Glutamatergic neuron (in vitro differentiated cells): ENCODE measurements at regions not wholly inside any gene's neighbourhood (a gene's known extent, or its start where the extent isn't known, plus 50 kb on each side); places are given as distances from the start of the nearest gene placed in this dataset.
"Not testable (repeated sequence)": the region's sequence is repeated elsewhere in the genome, so short reads cannot be mapped to it uniquely, and the experiment has no call there.

Source experiments
- DNase-seq: peaks from one replicate; pipeline ENCODE4 v3.0.0; 2022
- H3K27ac Mint-ChIP-seq: one replicate; pipeline ENCODE4 v1.8.0; 2020; ENCODE audit warnings: mild to moderate bottlenecking, mixed read lengths, inconsistent platforms; ENCODE audit not compliant: unreplicated experiment
- H3K27me3 Mint-ChIP-seq: one replicate; pipeline ENCODE4 v1.8.0; 2020; ENCODE audit warnings: mild to moderate bottlenecking, moderate library complexity, mixed read lengths, inconsistent platforms; ENCODE audit not compliant: unreplicated experiment
- H3K36me3 Mint-ChIP-seq: one replicate; pipeline ENCODE4 v1.8.0; 2020; ENCODE audit warnings: mild to moderate bottlenecking, mixed read lengths, inconsistent platforms; ENCODE audit not compliant: unreplicated experiment
- H3K4me1 Mint-ChIP-seq: one replicate; pipeline ENCODE4 v1.8.0; 2020; ENCODE audit warnings: mild to moderate bottlenecking, low read depth, mixed read lengths, inconsistent platforms; ENCODE audit not compliant: unreplicated experiment
- H3K4me3 Mint-ChIP-seq: one replicate; pipeline ENCODE4 v1.8.0; 2020; ENCODE audit warnings: mild to moderate bottlenecking, mixed read lengths, inconsistent platforms; ENCODE audit not compliant: unreplicated experiment
- H3K9me3 Mint-ChIP-seq: one replicate; pipeline ENCODE4 v1.8.0; 2020; ENCODE audit warnings: mild to moderate bottlenecking, moderate library complexity, mixed read lengths, inconsistent platforms; ENCODE audit not compliant: unreplicated experiment
- TF ChIP-seq, protein P1 (sequence below): fragments of 200-600 bp; sonication (generic); IDR thresholded peaks from one replicate; pipeline ENCODE4 v1.5.0; 2021; ENCODE audit not compliant: partially characterized antibody, unreplicated experiment

DNA sequence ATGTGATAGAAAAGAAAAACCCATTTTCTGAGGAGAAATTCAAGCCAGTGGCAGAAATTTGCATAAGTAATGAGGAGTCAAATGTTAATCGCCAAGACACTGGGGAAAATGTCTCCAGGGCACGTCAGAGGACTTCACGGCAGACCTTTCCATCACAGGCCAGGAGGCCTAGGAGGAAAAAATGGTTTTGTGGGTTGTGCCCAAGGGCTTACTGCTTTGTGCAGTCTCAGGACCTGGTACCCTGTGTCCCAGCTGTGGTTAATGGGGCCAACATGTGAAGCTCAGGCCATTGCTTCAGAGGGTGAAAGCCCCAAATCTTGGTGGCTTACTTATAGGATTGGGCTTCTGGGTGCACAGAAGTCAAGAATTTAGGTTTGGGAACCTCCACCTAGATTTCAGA lies 54.8 kb upstream of the ADAMTS2 start:
- Mint-ChIP-seq H3K36me3 (peaks cover 38% of the 10 kb centered on the region), H3K4me3 (no peak overlapping the region), H3K27ac (no peak overlapping the region), H3K9me3 (peaks cover 19% of the 10 kb centered on the region), H3K27me3 (peaks cover 2% of the 10 kb centered on the region), H3K4me1 (no peaks in the 10 kb centered on the region)
- TF ChIP-seq, protein P1, sequence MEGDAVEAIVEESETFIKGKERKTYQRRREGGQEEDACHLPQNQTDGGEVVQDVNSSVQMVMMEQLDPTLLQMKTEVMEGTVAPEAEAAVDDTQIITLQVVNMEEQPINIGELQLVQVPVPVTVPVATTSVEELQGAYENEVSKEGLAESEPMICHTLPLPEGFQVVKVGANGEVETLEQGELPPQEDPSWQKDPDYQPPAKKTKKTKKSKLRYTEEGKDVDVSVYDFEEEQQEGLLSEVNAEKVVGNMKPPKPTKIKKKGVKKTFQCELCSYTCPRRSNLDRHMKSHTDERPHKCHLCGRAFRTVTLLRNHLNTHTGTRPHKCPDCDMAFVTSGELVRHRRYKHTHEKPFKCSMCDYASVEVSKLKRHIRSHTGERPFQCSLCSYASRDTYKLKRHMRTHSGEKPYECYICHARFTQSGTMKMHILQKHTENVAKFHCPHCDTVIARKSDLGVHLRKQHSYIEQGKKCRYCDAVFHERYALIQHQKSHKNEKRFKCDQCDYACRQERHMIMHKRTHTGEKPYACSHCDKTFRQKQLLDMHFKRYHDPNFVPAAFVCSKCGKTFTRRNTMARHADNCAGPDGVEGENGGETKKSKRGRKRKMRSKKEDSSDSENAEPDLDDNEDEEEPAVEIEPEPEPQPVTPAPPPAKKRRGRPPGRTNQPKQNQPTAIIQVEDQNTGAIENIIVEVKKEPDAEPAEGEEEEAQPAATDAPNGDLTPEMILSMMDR: no peak
- no peak for DNase-seq

DNA sequence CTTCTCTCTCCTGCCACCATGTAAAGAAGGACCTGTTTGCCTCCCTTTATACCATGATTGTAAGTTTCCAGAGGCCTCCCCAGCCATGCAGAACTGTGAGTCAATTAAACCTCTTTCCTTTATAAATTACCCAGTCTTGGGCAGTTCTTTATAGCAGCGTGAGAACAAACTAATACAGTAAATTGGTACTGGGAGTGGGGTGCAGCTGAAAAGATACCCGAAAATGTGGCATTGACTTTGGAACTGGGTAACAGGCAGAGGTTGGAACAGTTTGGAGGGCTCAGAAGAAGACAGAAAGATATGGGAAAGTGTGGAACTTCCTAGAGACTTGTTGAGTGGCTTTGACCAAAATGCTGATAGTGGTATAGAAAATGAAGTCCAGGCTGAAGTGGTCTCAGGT lies 54.1 kb upstream of the ADAMTS2 start:
- not testable (repeated sequence) for DNase-seq, H3K4me3 Mint-ChIP-seq, H3K27me3 Mint-ChIP-seq, H3K4me1 Mint-ChIP-seq, H3K27ac Mint-ChIP-seq
- Mint-ChIP-seq H3K9me3 (peaks cover 19% of the 10 kb centered on the region), H3K36me3 (peaks cover 38% of the 10 kb centered on the region)

DNA sequence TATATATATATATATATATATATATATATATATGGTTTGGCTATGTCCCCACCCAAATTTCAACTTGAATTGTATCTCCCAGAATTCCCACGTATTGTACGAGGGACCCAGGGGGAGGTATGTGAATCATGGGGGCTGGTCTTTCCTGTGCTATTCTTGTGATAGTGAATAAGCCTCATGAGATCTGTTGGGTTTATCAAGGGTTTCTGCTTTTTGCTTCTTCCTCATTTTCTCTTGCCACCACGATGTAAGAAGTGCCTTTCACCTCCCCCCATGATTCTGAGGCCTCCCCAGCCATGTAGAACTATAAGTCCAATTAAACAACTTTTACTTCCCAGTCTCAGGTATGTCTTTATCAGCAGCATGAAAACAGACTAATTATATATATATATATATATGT lies 52.3 kb upstream of the ADAMTS2 start:
- Mint-ChIP-seq H3K4me1 (no peaks in the 10 kb centered on the region), H3K27ac (no peak overlapping the region), H3K4me3 (no peak overlapping the region), H3K9me3 (peaks cover 13% of the 10 kb centered on the region), H3K27me3 (no peaks in the 10 kb centered on the region), H3K36me3 (peaks cover 37% of the 10 kb centered on the region)
- TF ChIP-seq, protein P1: no peak
- DNase-seq: no peak
